Osteoblast (primary cell): ENCODE measurements at regions not wholly inside any gene's neighbourhood (a gene's known extent, or its start where the extent isn't known, plus 50 kb on each side); places are given as distances from the start of the nearest gene placed in this dataset.

ENCODE experiments used
- DNase-seq: peaks from one replicate; pipeline ENCODE4 v3.0.0; 2011; ENCODE audit warnings: low spot score, mixed read lengths; ENCODE audit not compliant: insufficient read length; ENCODE audit errors: missing footprints
- H2AFZ ChIP-seq: 2 replicates; pipeline ENCODE4 v1.6.0; 2011; ENCODE audit warnings: mild to moderate bottlenecking, low read length
- H3K27ac ChIP-seq: 2 replicates; pipeline ENCODE4 v1.5.1; 2011; ENCODE audit warnings: mild to moderate bottlenecking, low read depth, low read length, moderate library complexity
- H3K27me3 ChIP-seq: 2 replicates; pipeline ENCODE4 v1.6.0; 2012; ENCODE audit warnings: mild to moderate bottlenecking, control low read depth, inconsistent platforms, low read length, moderate library complexity; ENCODE audit not compliant: insufficient read depth
- H3K36me3 ChIP-seq: 2 replicates; pipeline ENCODE4 v1.5.1; 2011; ENCODE audit warnings: mild to moderate bottlenecking, low read length, control low read depth, moderate library complexity; ENCODE audit not compliant: insufficient read depth
- H3K4me1 ChIP-seq: 2 replicates; pipeline ENCODE4 v1.5.1; 2011; ENCODE audit warnings: mild to moderate bottlenecking, low read length, control low read depth, moderate library complexity; ENCODE audit not compliant: insufficient read depth
- H3K4me2 ChIP-seq: 2 replicates; pipeline ENCODE4 v1.6.0; 2011; ENCODE audit warnings: mild to moderate bottlenecking, low read length; ENCODE audit not compliant: insufficient read depth
- H3K4me3 ChIP-seq: fragments of 200-600 bp; sonication (generic); 3 replicates; pipeline ENCODE4 v1.5.1; 2012; ENCODE audit warnings: mild to moderate bottlenecking, low read length, inconsistent platforms; ENCODE audit not compliant: insufficient read depth
- H3K79me2 ChIP-seq: 2 replicates; pipeline ENCODE4 v1.6.0; 2012; ENCODE audit warnings: mild to moderate bottlenecking, low read length, control low read depth, inconsistent platforms; ENCODE audit not compliant: insufficient read depth
- H3K9me3 ChIP-seq: 2 replicates; pipeline ENCODE4 v1.5.1; 2011; ENCODE audit warnings: low read depth, low read length, control low read depth
- H4K20me1 ChIP-seq: 2 replicates; pipeline ENCODE4 v1.6.0; 2012; ENCODE audit warnings: mild to moderate bottlenecking, low read length, control low read depth; ENCODE audit not compliant: insufficient read depth
- CTCF ChIP-seq: IDR thresholded peaks from 2 replicates; pipeline ENCODE4 v1.5.1; 2011; ENCODE audit warnings: mild to moderate bottlenecking, low read depth, low read length, moderate library complexity; ENCODE audit errors: extremely low read depth

- Histone ChIP-seq H3K36me3 (no peaks in the 10 kb centered on the region), H3K79me2 (no peaks in the 10 kb centered on the region), H3K4me1 (no peaks in the 10 kb centered on the region), H2AFZ (no peak overlapping the region), H3K4me3 (no peak overlapping the region), H3K4me2 (no peak overlapping the region), H4K20me1 (no peaks in the 10 kb centered on the region), H3K9me3 (no peaks in the 10 kb centered on the region), H3K27ac (no peak overlapping the region), H3K27me3 (no peaks in the 10 kb centered on the region)
- no peak for TF ChIP-seq CTCF
- DNase-seq: no peak
Measured at GRCh38 chr7:124267154-124267553, 234.3 kb upstream of the TMEM229A start.

- no peak overlapping the region for H2AFZ ChIP-seq
- no peak overlapping the region for H3K4me2 ChIP-seq
- no peaks in the 10 kb centered on the region for H3K79me2 ChIP-seq
- DNase-seq: no peak
- H3K4me1 ChIP-seq: no peaks in the 10 kb centered on the region
- no peaks in the 10 kb centered on the region for H4K20me1 ChIP-seq
- TF ChIP-seq CTCF: no peak
- no peak overlapping the region for H3K27ac ChIP-seq
- H3K4me3 ChIP-seq: no peak overlapping the region
- no peaks in the 10 kb centered on the region for H3K36me3 ChIP-seq
- H3K27me3 ChIP-seq: no peaks in the 10 kb centered on the region
- no peaks in the 10 kb centered on the region for H3K9me3 ChIP-seq
Measured at GRCh38 chr7:124263232-124263827, 230.5 kb upstream of the TMEM229A start.

GRCh38 chr7:124261710-124262109 lies 228.8 kb upstream of the TMEM229A start:
- no peak overlapping the region for H3K27ac ChIP-seq
- no peaks in the 10 kb centered on the region for H3K27me3 ChIP-seq
- H3K9me3 ChIP-seq: no peaks in the 10 kb centered on the region
- H3K4me3 ChIP-seq: no peak overlapping the region
- no peaks in the 10 kb centered on the region for H3K79me2 ChIP-seq
- H3K4me2 ChIP-seq: no peak overlapping the region
- no peaks in the 10 kb centered on the region for H4K20me1 ChIP-seq
- DNase-seq: no peak
- H3K36me3 ChIP-seq: no peaks in the 10 kb centered on the region
- no peak for TF ChIP-seq CTCF
- no peaks in the 10 kb centered on the region for H3K4me1 ChIP-seq
- no peak overlapping the region for H2AFZ ChIP-seq

- H3K4me3 ChIP-seq: no peak overlapping the region
- TF ChIP-seq CTCF: no peak
- no peaks in the 10 kb centered on the region for H3K4me1 ChIP-seq
- no peaks in the 10 kb centered on the region for H4K20me1 ChIP-seq
- DNase-seq: no peak
- H3K27ac ChIP-seq: no peak overlapping the region
- no peaks in the 10 kb centered on the region for H3K79me2 ChIP-seq
- H2AFZ ChIP-seq: no peak overlapping the region
- no peak overlapping the region for H3K4me2 ChIP-seq
- no peaks in the 10 kb centered on the region for H3K27me3 ChIP-seq
- no peaks in the 10 kb centered on the region for H3K36me3 ChIP-seq
- H3K9me3 ChIP-seq: no peaks in the 10 kb centered on the region
Measured at GRCh38 chr7:124257638-124258308, 224.9 kb upstream of the TMEM229A start.
